ENCODE measurements at regions not wholly inside any gene's neighbourhood (a gene's known extent, or its start where the extent isn't known, plus 50 kb on each side); places are given as distances from the start of the nearest gene placed in this dataset.
"Not testable (repeated sequence)": the region's sequence is repeated elsewhere in the genome, so short reads cannot be mapped to it uniquely, and the experiment has no call there.

DNA sequence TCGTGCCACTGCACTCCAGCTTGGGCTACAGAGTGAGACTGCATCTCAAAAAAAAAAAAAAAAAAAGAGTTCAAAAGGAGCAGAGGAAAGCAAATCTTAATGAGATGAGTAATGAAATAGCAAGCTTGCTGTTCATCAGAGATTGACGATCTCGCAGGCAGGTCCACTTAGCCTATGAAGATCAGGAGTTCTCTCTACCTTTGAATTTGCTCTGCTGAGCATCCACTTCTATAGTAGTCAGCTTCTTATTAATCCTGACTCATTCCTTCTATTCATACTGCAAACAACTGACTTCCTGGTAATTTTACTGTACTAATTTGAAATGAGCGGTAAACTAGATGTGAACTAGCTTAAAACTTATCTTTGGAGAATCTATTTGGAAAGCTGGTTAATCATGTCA, 1014.6 kb downstream of the GATA3 start:
- no peak overlapping the region for H3K4me3 Mint-ChIP-seq
- no peaks in the 10 kb centered on the region for H3K4me1 Mint-ChIP-seq
- no peak for ATAC-seq
- H3K27me3 Mint-ChIP-seq = no peaks in the 10 kb centered on the region
- no peak for DNase-seq
- H3K9me3 Mint-ChIP-seq = peaks cover 0 to 6% of the 10 kb centered on the region in 2 donors
- no peak overlapping the region for H3K27ac Mint-ChIP-seq

DNA sequence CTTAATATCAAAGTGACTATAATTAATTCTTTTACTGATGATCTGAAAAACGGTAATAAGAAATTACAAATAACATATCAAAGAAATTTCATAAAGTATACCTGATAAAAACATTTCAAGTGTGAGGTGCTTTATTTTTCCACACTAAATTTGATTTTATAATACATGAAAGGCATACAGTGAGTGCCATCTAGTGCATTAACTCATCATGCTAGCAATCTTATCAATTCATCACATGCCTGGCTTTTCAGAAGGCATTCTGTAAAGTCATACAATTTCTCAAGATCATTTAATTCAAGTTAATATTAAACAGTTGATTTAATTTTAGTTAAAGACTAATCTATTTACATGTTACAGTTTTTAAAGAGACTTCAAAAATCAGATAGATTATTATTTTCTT, 1020.9 kb downstream of the GATA3 start:
- no peak overlapping the region for H3K4me3 Mint-ChIP-seq
- ATAC-seq (no peak), DNase-seq (no peak)
- H3K27ac Mint-ChIP-seq = no peak overlapping the region
- H3K27me3 Mint-ChIP-seq = no peaks in the 10 kb centered on the region
- H3K4me1 Mint-ChIP-seq = peaks cover 6% of the 10 kb centered on the region
- peaks cover 0 to 6% of the 10 kb centered on the region in 2 donors for H3K9me3 Mint-ChIP-seq

DNA sequence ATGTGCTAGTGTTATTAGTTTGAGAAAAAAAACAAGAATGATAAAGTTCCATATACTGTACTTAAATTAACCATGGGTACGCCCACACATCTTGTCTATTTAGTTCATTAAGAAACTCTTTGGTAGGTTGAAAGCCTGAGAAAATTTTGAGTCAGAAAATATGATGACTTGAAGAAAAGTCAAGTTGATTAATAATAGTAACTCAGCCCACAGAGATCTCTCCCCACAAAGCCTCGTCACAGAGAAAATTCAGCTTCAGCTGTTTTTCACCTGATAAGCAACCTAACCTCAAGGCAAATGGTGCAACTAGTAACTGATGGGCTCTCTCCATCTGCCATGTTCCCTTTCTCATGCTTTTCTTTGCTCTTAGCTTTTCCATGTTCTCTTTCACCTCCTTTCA, 1021.6 kb downstream of the GATA3 start:
- H3K27ac Mint-ChIP-seq = no peak overlapping the region
- ATAC-seq (no peak), DNase-seq (no peak)
- no peak overlapping the region for H3K4me3 Mint-ChIP-seq
- H3K4me1 Mint-ChIP-seq = peaks cover 8% of the 10 kb centered on the region
- H3K9me3 Mint-ChIP-seq = peaks cover 0 to 6% of the 10 kb centered on the region in 2 donors
- no peaks in the 10 kb centered on the region for H3K27me3 Mint-ChIP-seq

DNA sequence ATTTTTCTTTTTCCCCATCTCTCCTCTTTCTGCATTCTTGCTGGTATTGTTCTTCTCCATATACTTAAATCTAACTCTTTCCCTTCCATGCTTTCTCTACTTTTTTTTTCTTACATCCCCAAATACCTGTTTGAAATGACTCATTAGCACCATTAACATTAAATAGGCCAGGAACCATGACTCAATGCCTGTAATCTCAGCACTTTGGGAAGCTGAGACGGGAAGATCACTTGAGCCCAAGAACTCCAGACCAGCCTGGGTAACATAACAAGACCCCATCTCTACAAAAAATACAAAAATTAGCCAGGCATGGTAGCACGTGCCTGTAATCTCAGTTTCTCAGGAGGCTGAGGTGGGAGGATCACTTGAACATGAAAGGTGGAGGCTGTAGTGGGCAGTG, 1026.8 kb downstream of the GATA3 start:
- Mint-ChIP-seq H3K4me1 (peaks cover 29% of the 10 kb centered on the region), H3K27me3 (no peaks in the 10 kb centered on the region), H3K9me3 (peaks cover 14% of the 10 kb centered on the region in 2 donors), H3K4me3 (no peak overlapping the region), H3K27ac (no peak overlapping the region)
- DNase-seq (no peak), ATAC-seq (no peak)

DNA sequence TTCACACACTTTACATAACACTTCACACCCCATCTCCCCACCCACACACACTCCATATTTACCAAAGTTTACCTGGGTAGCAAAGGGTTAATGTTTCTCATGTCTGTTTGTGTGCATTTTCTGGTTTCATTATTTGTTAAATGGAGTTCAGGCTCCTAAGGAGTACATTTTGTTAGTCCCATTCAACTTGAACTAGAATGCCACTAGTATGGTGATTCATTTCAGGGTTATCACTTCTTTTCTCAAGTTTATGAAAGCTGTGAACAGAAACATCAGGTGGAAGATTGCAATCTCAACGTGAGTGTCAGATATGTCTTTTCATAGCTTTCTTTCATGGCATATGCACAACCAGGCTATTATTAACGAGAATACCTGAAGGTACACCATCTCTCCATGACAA, 1027.5 kb downstream of the GATA3 start:
- Mint-ChIP-seq H3K4me3 (peak overlapping the region in 1 of 2 donors; percentile 11), H3K9me3 (peaks cover 14% of the 10 kb centered on the region in 2 donors), H3K4me1 (peaks cover 26% of the 10 kb centered on the region), H3K27me3 (no peaks in the 10 kb centered on the region), H3K27ac (no peak overlapping the region)
- DNase-seq (no peak), ATAC-seq (peak; percentile 87)

DNA sequence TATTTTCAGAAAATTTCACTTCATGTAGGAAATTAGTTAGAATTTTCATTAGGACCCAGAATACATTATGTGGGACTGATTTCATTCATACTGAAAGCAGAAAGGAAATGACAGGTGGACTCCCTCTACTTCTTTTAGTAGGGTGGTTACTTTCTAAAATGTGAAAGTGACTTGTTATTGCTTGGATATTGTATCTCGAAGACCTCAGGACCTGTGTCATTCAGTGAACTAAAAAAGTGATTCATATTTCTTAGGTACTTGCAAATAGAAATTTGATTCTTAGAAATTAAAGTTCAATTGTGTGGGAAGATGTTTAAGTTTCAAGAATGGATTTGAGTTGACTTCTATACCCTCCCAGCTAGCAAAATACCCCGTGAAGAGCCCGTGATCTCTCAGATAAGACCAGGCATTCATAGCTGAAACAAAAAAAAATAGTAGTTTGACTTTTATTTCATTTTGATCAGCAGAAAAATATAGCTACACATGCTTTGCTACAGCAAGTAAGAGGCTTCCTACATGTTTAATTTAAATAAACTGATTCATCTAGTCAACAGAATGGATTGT, 1037.1 kb downstream of the GATA3 start:
- DNase-seq = peak; percentile 18
- H3K27ac Mint-ChIP-seq = no peak overlapping the region
- H3K4me3 Mint-ChIP-seq = peak overlapping the region; percentile 19 to 23
- H3K9me3 Mint-ChIP-seq = peaks cover 0 to 6% of the 10 kb centered on the region in 2 donors
- peaks cover 22% of the 10 kb centered on the region for H3K4me1 Mint-ChIP-seq
- H3K27me3 Mint-ChIP-seq = no peaks in the 10 kb centered on the region
- ATAC-seq = peak; percentile 98

DNA sequence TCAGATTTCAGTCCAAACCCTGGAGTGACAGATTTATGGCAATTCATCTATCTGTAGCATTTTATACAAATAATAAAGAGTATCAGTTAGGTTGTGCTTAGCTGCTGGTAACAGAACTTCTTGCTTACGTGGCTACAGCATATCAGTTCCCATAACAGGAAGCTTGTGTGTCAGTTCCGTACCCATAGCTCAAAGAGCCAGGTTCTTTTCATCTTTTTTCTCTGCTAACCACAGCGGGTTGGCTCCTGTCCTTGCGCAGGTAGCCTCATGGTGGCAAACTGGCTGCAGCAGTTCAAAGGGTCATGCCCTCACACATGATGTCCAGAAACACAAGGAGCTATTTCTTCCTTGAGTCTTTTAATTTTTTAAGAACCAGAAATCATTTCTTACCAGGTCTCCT, 1041.8 kb downstream of the GATA3 start:
- peaks cover 0 to 6% of the 10 kb centered on the region in 2 donors for H3K9me3 Mint-ChIP-seq
- H3K27me3 Mint-ChIP-seq = no peaks in the 10 kb centered on the region
- ATAC-seq (peak; percentile 47), DNase-seq (peak in 1 of 2 donors; percentile 14)
- H3K27ac Mint-ChIP-seq = no peak overlapping the region
- H3K4me1 Mint-ChIP-seq = peaks cover 36% of the 10 kb centered on the region
- H3K4me3 Mint-ChIP-seq = peak overlapping the region in 1 of 2 donors; percentile 9

DNA sequence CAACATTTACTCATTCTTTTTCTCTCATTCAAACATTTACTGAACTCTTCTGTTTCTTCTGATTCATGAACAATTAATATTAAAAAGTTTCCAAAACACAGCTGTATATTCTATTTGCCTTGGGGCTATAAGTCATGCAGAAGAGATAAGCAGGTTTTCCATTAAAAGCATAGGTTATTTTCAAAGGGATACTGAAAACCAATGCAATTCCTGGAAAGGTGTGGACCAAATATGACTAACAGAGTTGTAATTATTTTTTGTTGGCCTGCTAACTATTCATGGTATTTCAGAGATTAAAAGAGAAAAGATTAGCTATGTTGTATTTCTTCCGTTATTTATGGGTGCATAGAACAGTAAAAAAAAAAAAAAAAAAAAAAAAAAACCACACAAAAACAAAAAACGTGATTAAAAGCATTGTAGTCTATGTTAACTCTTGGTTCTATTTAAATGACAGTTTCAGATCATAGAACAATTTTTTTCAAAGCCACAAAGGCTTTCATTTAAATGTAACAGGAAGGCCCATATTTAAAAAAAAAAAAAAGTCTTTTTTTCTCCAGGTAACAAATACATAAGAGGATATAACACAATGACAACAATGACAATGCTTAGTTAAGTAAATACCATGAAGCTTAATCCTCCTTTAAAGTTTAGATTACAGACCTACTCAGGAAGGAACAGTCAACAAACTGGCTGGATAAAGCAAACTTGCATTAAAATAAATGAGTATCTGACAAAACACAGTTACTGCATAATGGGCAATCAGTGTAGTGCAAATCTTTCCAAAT, 1042.9 kb downstream of the GATA3 start:
- ATAC-seq (no peak), DNase-seq (no peak)
- peaks cover 35% of the 10 kb centered on the region for H3K4me1 Mint-ChIP-seq
- no peak overlapping the region for H3K27ac Mint-ChIP-seq
- no peak overlapping the region for H3K4me3 Mint-ChIP-seq
- peaks cover 0 to 6% of the 10 kb centered on the region in 2 donors for H3K9me3 Mint-ChIP-seq
- no peaks in the 10 kb centered on the region for H3K27me3 Mint-ChIP-seq

DNA sequence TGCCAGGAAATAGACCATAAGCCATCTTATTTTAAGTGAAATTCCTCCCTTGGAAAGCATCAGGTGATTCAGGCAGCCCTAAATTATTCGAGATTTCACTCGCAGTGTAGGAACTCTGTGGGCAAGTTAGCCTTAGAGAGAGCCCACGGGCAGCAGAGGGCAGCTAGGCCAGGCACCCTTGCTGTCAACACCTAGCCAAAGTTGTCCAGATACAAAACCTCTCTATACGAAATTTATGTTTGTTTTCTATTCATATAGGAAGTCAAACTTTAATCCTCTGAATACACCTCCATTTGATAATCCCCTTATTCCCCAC, 1043.5 kb downstream of the GATA3 start:
- DNase-seq = no peak
- no peak overlapping the region for H3K4me3 Mint-ChIP-seq

DNA sequence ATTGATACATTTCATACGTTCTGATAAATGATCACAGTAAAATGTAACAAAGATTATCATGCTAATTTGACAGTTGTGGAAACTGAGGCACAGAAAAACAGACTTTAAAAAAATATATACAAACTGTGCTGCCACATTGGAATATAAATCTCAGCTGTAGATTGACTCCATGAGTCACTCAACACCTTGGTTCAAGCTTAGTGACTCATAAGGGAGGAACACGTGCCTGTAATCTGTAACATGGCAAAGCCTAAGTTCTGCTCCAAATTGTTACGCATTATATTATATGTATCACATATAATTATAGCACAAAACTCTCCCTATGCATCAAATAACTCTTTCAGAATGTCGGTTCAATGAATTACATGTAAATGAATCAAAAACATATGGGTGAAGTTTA, 1047.5 kb downstream of the GATA3 start:
- no peak for ATAC-seq
- H3K27ac Mint-ChIP-seq = no peak overlapping the region
- H3K4me3 Mint-ChIP-seq = no peak overlapping the region
- DNase-seq = no peak
- no peaks in the 10 kb centered on the region for H3K9me3 Mint-ChIP-seq
- no peaks in the 10 kb centered on the region for H3K27me3 Mint-ChIP-seq
- H3K4me1 Mint-ChIP-seq = peaks cover 11% of the 10 kb centered on the region

More for the DNA sequence above, 1043.5 kb downstream of the GATA3 start:
- Mint-ChIP-seq H3K9me3 (peaks cover 0 to 6% of the 10 kb centered on the region in 2 donors), H3K27me3 (no peaks in the 10 kb centered on the region), H3K4me1 (peaks cover 30% of the 10 kb centered on the region), H3K27ac (no peak overlapping the region)
- ATAC-seq = no peak

DNA sequence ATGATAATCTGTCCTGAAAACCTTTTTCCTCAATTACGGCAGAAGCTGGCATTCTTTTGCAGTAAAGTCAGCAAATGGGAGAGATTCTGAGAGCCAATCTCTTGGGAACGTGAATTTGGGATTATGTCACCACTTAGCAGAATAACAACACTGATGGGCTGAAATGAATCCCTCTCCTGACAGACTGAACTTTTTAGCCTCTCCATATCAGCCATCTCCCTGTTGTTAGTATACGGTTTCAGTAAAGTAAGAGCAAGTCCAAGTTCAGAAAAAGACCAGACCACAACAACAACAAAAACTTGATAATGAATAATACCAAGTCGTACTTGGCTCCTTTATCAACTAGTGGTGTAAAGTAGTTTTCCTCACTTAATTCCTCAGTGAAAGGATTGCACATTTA, 1048.8 kb downstream of the GATA3 start:
- no peak for DNase-seq
- no peaks in the 10 kb centered on the region for H3K9me3 Mint-ChIP-seq
- H3K27me3 Mint-ChIP-seq = no peaks in the 10 kb centered on the region

DNA sequence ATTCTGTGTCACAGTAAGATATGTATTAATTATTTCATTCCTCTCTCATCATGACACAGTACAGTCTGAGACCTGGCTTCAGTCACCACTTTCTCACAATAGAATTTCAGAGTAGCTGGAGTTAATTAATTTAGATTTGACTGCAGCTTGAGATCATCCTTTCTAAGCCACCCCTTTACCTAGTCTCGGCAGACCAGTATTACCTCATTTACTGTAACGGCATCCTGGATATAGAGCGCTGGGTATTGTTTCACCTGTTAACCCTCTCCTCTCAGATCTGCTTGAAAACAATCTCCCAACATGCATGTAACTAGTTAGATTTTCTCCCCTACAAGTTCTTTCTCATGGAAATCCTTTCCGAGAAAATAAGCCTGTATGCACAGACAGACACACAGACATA, 1057.5 kb downstream of the GATA3 start:
- no peak for DNase-seq

More for the DNA sequence above, 1048.8 kb downstream of the GATA3 start:
- peaks cover 6% of the 10 kb centered on the region for H3K4me1 Mint-ChIP-seq
- no peak overlapping the region for H3K27ac Mint-ChIP-seq
- ATAC-seq = no peak
- no peak overlapping the region for H3K4me3 Mint-ChIP-seq

DNA sequence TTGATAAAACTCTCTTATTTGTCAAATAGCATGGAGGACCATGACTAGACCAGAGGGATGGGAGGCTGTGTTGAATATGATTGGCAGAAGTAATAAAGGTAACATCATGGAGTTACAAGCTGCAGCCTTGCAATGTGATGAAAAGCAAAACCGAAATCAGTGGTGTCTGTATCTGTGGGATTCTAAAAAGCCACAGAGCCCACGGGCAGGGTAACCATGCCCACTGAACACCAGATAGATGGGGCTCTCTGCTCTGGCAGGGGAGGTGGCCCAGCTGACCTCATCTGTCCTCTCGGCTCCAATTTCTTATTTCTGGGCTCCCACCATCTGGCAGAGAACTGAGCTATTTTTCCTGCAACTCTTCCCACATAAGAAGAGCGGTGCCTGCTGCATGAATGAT, 1072.2 kb downstream of the GATA3 start:
- Mint-ChIP-seq H3K4me3 (no peak overlapping the region), H3K9me3 (no peaks in the 10 kb centered on the region), H3K27me3 (no peaks in the 10 kb centered on the region), H3K27ac (no peak overlapping the region), H3K4me1 (peaks cover 4% of the 10 kb centered on the region)
- DNase-seq (no peak), ATAC-seq (peak; percentile 31)

More for the DNA sequence above, 1057.5 kb downstream of the GATA3 start:
- no peaks in the 10 kb centered on the region for H3K27me3 Mint-ChIP-seq
- H3K27ac Mint-ChIP-seq = no peak overlapping the region
- no peaks in the 10 kb centered on the region for H3K9me3 Mint-ChIP-seq
- no peak overlapping the region for H3K4me3 Mint-ChIP-seq
- ATAC-seq = no peak
- H3K4me1 Mint-ChIP-seq = peaks cover 6% of the 10 kb centered on the region

DNA sequence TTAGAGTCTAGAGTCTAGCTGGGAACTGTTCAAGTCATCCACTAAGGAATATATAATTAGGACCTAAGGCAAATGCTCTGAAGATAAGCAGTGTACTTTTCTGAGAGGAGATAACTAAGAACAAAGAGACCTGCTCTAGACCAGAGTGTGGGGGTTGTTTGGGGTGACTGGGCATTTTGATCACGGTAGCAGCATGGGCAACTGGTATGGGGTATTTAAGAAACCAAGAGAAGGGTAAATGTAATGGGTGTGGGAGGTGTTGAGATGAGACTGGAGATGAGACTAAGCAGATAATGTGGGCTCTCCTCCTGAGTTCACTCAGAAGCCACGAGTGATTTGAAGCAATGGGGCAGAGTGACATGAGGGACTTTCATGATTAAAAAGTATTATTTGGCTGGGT, 1082.9 kb downstream of the GATA3 start:
- Mint-ChIP-seq H3K4me3 (no peak overlapping the region), H3K27me3 (no peaks in the 10 kb centered on the region), H3K9me3 (peaks cover 0 to 4% of the 10 kb centered on the region in 2 donors), H3K27ac (no peak overlapping the region), H3K4me1 (no peaks in the 10 kb centered on the region)
- DNase-seq (no peak), ATAC-seq (no peak)

DNA sequence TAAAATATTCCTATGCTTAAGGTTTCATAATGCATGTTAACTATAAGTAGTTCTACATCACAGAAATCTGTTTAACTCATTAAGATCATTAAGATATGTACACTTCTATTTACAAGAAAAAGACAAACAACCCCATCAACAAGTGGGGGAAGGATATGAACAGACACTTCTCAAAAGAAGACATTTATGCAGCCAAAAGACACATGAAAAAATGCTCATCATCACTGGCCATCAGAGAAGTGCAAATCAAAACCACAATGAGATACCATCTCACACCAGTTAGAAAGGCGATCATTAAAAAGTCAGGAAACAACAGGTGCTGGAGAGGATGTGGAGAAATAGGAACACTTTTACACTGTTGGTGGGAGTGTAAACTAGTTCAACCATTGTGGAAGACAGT, 1084.3 kb downstream of the GATA3 start:
- H3K27ac Mint-ChIP-seq, H3K4me1 Mint-ChIP-seq, DNase-seq, ATAC-seq, H3K9me3 Mint-ChIP-seq, H3K4me3 Mint-ChIP-seq, H3K27me3 Mint-ChIP-seq: not testable (repeated sequence)

DNA sequence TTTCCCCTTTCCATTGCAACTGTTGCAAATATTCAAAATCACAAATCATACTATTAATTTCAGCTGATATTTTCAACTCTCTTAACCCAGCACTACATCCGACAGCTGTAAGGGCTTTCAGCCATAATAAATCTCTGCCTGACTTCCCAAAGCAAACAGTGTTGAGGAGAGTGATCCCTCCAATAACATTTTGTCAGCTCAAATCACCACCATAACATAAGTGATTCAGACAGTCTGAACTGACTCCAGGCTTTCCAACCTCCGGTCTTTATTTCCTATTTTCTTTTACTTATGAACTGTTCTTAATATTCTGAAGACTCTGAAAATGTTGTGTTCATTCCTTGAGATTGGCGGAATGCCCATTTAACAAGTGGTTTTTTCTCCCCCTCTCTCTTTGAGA, 1085.9 kb downstream of the GATA3 start:
- no peak for DNase-seq
- Mint-ChIP-seq H3K4me3 (no peak overlapping the region), H3K9me3 (no peaks in the 10 kb centered on the region), H3K4me1 (no peaks in the 10 kb centered on the region), H3K27ac (no peak overlapping the region), H3K27me3 (no peaks in the 10 kb centered on the region)
- ATAC-seq = no peak

DNA sequence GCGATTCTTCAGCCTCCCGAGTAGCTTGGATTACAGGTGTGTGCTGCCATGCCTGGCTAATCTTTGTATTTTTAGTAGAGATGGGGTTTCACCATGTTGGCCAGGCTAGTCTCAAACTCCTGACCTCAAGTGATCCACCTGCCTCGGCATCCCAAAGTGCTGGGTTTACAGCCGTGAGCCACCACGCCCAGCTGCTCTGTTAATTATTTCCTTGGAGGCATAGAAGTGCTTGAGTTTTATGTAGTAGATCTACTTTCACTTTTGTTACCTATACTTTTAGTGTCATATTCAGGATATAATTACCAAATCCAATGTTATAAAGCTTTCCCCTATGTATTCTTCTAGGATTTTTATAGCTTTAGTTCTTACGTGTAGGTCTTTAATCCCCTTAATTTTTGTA, 1093.0 kb downstream of the GATA3 start:
- no peak for DNase-seq
- Mint-ChIP-seq H3K4me1 (no peaks in the 10 kb centered on the region), H3K9me3 (peaks cover 0 to 6% of the 10 kb centered on the region in 2 donors), H3K27me3 (no peaks in the 10 kb centered on the region), H3K27ac (no peak overlapping the region), H3K4me3 (no peak overlapping the region)
- no peak for ATAC-seq
